ENCODE measurements at regions not wholly inside any gene's neighbourhood (a gene's known extent, or its start where the extent isn't known, plus 50 kb on each side); places are given as distances from the start of the nearest gene placed in this dataset.

DNA sequence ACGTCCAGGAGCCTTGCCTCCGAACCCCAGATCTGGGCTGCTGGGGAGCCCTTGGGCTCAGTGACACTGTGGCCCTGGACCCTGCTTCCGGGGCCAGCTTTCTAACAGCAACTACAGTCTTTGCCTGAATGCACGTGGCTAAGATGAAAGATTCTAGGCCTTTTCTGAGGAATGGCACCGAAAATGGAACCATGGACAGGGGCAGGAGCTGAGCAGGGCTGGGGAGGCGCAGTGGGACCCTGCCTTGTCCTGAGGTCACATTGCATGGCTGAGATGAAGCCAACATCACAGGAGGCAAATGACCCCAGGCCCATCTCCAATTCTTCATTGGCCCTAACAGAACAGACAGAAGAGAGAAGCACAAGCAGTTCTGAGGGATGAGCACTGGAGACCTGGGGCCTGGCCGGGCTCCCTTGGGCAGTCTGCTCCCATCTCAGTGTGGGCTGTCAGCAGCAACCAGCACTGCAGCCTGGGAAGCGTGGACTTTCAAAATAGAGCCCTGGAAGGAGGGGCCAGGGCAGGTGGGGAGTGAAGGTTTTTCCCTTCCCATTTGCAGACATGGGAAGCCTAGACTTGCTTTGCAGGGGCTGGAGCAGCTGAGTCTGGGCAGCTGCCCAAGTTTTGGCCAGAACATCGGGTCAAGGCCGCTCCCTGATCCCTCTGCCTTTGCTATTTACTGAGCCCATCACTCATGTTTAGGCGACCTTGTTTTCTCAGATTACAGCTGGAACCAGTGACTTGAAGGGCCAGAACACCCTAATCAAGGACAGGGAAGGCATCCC is 114.4 kb upstream of the TCERG1L start:
- DNase-seq (ENCODE audit: low spot score): no peak

GRCh38 chr10:131426534-131426898 is 115.0 kb upstream of the TCERG1L start:
- no peak for DNase-seq (ENCODE audit: low spot score)

DNA sequence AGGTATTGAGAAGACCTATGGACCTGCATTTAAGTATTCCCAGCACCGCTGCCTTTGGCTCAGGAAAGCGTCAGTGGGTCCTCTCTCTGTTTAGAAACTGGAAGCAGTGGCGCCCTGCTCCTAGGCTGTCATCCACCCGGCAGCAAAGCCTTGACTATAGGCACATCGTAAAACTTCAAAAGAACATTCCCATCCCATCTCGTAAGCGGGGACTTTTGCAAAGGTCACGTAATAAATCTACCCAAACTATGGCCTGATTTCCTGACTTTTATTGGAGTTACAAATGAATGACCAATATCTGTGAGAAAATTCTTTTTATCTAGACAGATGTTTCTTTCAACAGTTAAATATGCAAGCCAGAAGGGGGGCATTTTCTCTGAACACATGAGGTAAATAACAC is 115.8 kb upstream of the TCERG1L start:
- no peak for DNase-seq (ENCODE audit: low spot score)

DNA sequence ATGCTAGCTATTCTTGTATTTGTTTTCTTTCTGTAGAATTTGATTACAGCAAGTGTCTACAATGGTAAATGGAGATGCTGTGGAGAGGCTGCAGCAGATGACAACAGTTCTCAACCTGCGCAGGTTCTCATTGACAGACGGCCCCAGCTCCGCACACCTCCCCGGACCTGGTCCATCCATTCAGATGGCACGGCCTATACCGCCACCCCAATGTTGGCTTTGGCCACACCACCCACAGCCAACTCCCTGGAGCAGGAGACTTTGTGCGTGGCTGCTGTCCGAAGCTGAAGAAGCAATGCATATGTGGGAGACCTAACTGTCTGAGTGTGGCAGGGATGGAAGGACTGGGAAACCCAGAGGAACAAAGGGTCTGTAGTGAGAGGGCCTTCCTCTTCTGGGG is 116.4 kb upstream of the TCERG1L start:
- DNase-seq (ENCODE audit: low spot score): no peak

DNA sequence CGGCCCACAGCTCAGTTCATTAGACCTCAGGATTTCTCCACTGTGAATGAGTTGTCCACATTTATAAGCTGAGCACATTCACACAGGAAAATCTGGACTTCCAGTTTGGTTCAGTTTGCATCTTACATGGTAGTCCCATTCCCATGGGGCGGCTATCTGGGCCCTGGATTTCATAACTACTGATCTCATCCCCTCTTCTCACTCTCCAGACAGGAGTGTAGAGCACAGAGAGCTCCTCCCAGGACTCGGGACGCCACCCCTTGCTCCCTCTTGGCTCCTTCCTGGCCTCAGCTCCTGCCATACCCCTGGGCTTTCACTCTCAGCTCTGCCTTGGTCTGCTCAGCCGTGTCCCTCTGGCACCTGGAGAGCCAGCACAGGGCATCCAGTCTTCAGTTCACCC is 117.6 kb upstream of the TCERG1L start:
- DNase-seq (ENCODE audit: low spot score): no peak

DNA sequence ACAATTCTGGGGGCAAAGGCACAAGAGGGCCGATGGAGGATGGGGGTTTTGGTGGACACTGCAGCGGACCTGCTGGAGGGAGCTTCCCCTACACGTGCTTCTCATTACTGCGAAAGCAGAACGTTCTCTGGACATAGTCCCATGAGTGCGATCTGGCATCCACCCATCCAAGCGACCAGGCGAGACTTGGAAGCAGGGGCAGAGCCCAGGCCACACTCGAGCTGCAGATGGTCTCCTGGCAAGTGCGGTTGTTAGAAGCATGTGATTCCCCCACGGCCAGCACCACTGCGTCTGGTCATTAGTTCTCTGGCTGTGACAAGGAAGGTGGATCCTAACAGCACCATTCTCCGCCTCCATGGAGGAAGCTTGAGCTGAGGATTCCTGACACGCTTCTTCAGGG is 118.4 kb upstream of the TCERG1L start:
- DNase-seq (ENCODE audit: low spot score): no peak

GRCh38 chr10:131430716-131431412 is 119.3 kb upstream of the TCERG1L start:
- DNase-seq (ENCODE audit: low spot score): no peak

DNA sequence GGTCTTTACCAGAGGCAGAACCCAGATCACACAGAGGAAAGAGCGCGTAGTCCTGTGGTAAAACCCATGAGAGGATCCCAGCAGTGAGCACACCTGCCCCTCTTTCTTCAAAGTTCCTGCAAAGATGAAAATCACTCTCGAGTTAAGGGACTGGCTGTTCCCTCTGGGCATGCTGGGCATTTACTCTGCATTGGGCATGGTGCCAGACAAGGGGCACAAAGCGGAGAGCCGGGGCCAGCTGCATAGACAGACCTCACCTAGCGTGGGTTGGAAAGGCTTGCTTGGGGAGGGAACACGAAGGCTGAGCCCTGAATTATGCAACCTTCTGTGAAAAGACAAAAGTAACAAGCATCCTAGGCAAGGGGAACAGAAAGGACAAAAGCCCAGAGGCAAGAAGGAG is 120.0 kb upstream of the TCERG1L start:
- no peak for DNase-seq (ENCODE audit: low spot score)

DNA sequence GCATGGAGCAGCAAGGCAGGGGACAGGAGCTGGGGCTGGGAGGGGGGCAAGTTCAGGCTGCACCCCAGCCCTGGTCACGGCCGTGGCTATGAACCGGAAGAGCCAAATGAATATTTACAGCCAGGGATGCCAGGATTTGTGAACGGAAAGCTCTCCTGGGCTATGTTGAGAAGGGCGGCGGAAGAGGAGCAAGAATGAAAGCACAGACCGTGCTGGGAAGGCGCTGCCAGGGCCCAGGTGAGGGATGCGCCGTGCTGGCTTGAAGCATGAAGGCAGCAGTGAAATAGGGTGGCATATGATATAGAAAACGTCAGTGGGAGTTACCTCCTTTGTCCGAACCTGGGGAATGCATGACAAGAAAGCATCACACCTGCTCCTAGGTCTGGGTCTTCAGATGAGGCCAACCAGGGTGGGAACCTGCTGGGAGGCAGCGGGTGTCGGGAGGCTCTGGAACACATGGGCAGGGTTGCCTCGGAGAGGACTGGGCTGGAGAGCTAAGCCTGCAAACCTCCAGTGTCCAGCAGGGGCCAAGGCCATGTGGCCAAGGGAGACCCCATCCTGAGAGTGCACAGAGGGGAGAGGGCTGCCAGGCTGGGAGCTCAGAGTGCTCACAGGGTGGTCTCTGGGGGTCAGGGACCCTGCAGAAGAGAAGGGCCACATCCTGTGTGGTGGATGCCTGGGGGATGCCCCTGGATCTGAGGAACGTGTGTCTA is 120.6 kb upstream of the TCERG1L start:
- no peak for DNase-seq (ENCODE audit: low spot score)

GRCh38 chr10:131433568-131433967 is 122.0 kb upstream of the TCERG1L start:
- DNase-seq (ENCODE audit: low spot score): no peak

- no peak for DNase-seq (ENCODE audit: low spot score)
Measured at GRCh38 chr10:131435232-131435631, 123.7 kb upstream of the TCERG1L start.

DNA sequence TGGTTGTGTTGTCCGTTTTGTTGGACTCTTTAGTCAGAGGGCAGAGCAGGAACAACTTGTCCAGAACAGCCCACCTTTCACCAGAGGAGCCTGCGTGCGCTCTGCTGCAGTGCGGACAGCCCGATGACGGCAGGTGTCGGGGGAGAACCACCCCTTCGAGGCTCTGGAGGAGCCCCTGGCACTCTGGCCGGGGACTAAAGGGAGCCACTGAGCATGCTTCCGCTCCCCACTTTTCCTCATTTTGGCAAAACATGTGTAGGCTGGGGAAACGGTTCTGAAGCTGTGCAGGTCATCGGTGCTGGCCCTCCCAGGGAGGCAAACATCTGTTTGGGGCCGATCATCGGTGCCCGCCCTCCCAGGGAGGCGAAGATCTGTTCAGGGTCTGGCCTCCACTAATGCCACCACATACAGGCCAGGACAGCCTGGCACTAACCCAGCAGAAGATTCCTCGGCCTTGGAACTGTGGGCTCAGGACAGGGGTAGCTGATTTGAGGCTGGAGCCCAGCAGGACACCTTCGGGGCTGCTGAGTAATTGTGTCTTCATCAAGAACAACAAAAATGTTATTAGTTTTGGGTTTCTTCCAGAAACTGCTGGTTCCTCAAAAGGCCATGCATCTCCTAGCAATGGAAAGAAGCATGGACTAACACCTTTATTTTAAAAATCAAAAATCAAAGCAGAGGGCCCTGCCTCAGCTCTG is 124.4 kb upstream of the TCERG1L start:
- no peak for DNase-seq (ENCODE audit: low spot score)

DNA sequence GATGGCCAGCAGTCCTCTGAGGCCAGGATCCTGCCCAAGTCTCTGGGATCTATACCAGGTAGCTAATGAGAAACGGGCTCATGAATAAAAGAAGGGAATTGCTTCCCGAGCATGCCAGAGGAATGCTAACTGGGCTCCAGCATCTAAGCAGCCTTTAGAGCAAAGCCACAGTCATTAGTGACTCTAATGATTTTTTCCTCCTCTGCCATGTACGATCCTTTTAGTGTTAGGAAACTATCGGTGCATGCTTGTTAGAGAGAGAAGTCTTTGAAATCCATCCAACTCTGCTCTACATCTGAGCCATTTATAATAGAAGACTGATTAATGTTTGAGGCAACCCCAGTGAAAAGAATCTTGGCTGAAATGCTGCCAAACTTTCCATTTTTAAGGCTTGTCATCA is 124.9 kb upstream of the TCERG1L start:
- no peak for DNase-seq (ENCODE audit: low spot score)

DNA sequence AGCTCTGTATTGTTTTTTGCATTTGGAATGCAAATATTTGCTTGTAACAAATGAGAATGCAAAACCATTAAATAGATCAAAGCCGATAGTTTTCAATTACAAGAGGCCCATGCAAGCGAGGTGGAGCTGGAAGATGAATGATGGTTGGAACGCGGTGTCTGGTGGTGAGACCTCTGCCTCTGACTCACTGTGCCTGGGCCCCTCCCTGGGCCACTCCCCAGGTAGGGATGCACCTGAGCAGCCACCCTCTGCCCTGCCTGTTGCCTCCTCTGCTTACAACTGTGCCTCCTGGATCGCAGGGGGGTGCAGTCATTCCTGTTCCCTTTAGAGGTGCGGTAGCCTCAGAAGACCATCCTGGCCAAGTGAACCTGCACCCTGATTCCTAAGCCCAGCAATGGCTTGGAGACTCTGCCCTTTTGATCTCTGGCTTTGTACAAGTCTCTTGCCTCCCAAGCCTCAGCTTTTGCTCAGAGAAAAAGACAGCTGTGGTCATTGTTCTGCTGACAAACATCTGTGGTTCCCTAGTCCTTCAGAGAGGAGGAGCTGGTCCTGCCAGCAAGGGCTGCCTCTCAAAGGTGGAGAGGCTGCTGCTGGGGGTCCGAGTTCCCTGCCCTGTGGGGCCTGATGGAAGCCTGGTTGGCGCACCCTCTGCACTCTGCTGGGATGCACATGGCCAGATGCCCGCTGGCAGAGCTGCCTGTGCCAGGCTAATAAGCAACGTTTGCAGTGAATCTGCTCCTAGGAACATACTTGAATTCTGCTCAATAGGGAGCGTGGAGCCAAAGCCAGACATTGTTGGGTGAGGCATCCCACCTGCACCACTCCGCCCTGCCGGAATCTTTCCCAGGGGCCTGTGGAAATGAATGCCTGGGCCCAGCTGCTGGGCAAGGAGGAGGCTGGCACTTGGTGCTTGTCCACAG is 126.3 kb upstream of the TCERG1L start:
- no peak for DNase-seq (ENCODE audit: low spot score)

DNA sequence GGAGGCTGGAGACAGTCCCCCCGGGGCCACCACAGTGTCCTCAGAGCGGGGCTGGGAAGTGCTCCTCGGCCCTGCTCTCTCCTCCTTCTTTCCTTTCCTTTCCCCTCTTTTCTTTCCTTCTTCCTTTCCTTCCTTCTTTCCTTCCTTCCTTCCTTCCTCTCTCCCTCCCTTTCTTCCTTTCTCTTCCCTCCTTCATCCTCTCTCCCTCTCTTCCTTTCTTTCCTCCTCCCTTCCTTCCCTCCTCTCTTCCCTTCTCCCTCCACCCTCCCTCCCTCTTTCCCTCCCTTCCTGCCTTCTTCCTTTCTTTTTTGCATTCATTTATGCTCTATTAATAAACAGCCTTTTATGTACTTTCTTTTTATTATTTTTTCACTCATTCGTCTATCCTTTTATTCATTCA is 127.1 kb upstream of the TCERG1L start:
- DNase-seq (ENCODE audit: low spot score): no peak

- DNase-seq (ENCODE audit: low spot score): no peak
Measured at GRCh38 chr10:131439705-131440104, 128.2 kb upstream of the TCERG1L start.

DNA sequence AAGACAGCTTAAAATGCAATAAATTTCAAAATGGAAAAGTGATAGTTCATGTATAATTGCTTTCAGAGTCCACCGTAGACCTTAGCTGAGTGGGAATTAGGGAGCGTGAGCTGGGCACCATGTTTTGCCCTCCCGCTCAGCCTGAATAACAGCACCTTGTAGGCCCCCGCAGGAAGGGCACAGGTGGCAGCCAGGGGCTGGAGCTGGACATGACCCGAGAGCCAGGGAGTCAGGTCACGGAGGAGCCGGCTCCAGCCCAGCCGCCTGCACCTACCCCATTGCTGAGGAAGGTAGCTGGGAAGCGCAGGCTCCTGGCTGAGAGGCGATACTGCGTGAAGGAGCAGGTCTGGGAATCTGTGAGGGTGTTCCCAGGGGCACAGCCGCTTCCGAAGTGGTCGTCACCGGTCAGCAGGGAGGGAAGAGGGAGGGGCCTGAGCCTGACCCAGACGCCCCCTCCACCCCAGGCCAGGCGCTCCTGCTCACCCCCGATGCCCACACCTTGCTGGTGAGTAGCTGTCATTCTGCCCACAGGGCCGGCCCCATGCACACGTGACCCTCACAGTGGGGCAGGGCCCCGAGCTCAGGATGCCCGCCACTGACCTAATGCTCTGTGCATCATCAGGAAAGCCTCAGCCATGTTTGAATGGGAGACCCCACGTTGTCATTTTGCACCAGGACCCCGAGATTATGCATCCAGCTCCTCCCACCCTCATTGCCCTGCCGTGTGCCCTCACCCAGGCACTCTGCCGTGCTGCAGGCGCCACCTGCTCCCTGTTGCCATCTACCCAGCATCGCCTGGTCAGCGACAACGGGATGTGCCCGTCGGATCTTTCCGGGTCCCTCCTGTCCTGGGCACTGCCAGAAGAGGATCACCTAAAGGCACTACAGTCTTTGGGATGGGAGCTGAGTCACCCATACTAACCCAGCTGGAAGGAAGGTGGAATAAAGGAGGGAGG is 129.2 kb upstream of the TCERG1L start:
- no peak for DNase-seq (ENCODE audit: low spot score)

DNA sequence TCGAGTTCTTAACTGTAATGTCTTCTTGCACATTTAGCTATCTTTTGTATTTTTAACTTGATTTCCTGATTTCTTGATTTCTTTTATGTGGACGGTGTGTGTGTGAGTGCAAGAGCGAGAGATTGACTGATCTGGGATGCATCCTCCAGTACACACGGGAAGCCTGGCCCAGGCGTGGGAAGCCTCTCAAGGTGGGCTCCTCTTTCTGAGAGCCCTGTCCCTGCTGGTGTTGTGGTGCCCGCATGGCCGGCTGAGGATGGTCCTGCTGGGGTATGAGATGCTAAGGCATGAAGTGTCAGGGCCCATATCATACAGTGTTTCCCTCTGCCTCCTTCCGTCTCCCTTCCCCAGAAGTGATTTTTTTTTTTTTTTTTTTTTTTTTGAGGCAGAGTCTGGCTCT is 130.8 kb upstream of the TCERG1L start:
- DNase-seq (ENCODE audit: low spot score): no peak

GRCh38 chr10:131444286-131444685 is 132.8 kb upstream of the TCERG1L start:
- DNase-seq (ENCODE audit: low spot score): no peak

DNA sequence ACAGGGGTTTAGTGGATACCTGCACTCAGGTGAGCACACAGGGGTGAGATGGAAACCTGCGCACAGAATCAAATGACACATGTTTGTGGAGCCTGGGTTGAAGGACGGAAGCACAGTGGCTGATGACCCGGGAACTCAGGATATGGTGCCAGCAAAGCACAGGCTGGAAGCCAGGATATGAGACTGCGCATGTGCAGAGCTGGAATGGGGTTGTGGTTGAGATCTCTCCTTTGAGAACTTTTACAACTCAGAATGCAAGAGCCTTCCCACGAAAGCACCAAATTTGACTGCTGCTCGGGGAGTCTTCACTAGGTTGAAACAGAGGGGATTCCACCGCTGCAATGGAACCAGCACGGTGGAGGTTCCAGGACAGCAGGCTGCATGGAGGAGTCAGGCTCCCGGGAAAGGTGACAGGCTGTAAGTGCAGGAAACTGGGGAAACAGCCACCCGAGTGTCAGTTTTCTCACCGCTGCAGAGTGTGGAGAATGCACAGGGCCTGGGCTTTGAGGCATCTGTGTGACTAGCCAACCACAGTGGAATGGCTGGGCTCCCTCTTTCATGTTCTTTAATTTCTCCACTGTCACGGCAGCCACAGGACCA is 133.4 kb upstream of the TCERG1L start:
- no peak for DNase-seq (ENCODE audit: low spot score)

All from activated CD4-positive, alpha-beta T cell treated with anti-CD3 and anti-CD28 coated beads, Interleukin-2, Interleukin-4, amounts not matched to agents 100 ng/mL and 50 ng/mL, durations not matched to agents 16 hours and 8 hours (primary cell).